NCI-H146 treated with DMSO at 0.1 percent for 48 hours (cell line): ENCODE measurements at regions not wholly inside any gene's neighbourhood (a gene's known extent, or its start where the extent isn't known, plus 50 kb on each side); places are given as distances from the start of the nearest gene placed in this dataset.

Experiments used
- DNase-seq: peaks from one replicate; lab custom pipeline; 2025; ENCODE audit not compliant: unreplicated experiment; lab: John Stamatoyannopoulos, UW

DNA sequence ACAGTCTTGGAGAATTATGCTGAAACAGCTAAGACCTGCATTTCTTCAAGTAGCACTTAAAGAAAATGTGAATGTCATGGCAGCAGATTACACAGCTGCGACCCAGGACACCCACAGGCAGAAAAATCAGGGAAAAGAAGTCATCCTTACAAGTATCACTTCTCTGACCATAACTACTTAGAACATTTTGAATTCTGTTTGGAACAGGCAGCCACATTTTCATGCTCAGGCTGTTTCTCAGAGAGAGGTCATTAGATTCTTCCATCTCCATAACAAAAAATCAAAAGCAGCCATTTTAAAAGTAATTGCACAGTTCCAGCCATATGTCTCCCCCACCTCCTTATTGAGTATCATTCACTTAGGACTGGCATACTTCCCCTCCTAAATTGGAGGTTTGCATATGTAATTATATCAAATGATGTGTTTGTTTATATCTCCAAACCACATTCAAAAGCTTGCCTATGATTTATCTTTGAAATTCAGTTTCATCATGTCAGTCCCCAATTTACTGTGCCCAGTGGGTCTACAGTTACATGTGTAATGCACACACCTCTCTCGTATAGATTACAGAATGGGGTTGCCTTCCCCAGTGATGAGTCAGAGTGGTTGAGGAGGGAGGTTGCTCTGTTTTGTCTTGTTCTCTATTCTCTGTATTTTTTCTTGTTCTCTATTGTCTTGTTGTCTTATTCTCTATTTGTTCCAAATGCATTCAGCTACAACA is 276.5 kb upstream of the MTNR1B start:
- no peak for DNase-seq

DNA sequence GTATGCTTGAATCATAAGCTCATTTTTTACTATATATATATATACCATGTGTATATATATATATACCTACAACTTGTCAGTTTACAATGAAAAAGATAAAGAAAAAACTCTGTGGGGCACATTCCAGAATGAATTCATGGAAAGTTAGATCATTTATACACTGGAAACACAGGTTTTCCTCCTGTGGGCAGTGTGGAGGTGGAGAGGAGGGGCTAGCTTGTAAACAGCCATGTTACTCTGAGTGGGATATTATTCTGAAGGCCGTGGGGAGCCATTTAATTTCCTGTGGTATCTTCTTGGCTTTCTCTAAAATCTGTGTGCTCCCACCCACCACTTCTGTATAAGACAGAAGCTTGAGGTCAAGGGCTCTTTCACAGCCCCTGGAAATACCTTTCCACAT is 273.4 kb upstream of the MTNR1B start:
- no peak for DNase-seq

DNA sequence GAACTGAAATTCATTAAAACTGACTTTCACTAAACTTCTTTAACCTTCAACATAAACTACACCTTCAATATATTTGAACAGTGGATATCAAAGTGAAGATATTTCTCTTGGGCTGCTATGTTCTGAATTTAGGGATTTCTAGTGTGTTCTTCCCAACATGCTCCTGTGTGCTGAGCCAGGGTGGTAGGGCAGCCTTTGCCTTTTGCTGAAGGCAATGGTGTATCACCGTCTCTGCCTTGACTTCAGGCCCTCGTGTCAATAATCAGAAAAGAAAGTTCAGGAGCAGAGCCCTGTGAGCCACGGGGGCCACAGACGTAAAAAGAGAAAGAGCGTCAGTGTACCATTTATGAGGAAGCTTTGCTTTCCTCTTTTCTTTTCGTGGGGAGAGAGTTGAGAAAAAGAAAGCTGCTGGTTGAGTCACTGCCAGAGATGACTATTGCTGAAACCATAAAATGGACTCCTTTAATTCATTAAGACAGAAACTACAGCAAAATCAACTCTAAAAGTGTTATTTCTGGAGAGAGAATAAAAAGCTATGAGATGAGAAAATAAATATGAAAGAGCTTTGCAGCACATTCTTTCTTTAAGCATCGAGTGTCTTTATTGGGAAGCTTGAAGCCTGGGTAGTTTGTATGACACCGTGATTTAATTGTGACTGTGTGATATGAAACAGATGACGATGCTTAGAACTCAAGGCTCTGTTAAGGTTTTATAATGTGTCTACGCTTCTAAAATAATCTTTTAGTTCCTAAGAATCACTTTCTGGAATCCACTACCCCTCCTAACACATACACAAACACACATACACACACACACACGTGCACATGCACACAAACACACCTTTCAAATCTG is 271.8 kb upstream of the MTNR1B start:
- no peak for DNase-seq

DNA sequence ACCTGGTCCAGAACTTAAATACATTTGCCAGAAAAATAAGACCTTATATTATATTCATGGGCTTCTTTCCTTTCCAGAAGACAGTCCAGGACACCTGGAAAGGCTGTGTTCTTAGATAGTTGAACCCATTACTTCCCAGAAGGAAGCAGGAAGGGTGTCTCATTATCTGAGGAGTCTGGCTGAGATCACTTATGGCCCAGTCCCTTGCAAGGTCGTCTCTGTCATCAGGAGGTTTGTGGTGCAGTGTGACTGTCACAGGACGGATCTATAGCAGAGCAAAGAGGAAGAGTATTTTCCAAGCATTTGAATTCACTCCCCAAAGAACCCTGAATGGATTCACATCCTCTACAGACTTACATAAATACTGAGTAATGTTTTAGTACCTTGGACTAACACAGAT is 270.7 kb upstream of the MTNR1B start:
- no peak for DNase-seq

DNA sequence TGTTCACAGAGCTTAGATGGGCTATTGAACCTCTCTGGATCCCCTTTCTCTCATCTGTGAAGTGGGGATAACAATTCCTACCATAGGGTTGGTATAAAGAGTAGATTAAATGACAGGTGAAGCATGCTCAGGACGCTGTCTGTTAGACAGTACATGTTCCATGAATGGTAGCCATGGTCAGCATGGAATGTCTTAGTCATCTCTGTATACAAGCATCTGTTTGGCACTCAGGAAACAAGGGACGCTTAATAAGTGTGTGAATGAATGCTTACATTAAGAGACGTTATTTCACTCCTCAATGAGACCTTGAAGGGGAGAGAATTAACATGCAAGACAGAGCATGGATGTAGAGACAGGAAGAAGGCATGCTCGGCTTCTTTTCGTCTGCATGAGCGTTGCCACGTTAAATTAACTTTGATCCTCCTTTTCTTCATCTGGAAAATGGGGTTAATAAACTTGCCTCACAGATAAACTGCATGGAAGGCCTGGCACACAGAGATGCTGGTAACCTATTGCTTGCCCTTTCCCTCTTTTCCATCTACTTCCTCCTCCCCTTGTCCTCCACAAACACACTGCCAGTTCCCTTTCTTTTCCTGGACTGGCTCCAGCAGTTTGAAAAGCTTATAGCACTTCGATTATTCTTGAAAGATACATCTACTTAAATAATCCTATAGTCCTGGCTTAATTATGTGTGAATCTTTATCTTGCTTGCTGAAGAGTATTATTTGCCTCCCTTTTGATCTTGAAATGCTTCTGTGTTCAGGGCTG is 267.2 kb upstream of the MTNR1B start:
- DNase-seq, result no peak

DNA sequence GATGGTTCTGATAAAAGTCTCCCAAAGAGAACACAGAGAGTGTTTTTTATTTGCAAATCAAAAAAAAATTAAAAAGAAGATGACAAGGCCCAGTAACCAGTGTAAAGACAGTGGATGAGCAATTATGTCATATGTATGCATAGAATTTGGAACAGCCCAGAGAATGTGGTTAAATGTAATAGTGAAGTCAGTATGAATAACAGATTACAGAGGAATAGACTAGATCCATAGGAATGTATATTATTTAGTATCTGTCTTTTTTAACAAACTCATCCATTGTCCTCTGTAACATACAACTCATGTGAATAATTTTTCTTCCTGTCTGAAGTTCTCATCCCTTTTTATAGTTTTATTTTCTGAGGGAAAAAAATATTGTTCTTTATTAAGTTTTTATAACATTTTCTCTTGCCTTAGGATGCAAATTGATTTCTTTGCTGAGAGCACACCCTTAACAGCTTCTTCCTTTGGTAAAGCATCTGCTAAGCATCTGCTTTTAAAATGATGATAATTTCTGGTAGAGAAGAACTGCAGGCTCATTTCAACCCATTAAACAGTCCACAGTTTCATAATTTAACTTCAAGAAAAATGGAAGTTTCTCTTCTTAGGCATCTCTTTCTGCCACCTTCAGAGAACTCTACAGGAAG is 266.5 kb upstream of the MTNR1B start:
- no peak for DNase-seq

DNA sequence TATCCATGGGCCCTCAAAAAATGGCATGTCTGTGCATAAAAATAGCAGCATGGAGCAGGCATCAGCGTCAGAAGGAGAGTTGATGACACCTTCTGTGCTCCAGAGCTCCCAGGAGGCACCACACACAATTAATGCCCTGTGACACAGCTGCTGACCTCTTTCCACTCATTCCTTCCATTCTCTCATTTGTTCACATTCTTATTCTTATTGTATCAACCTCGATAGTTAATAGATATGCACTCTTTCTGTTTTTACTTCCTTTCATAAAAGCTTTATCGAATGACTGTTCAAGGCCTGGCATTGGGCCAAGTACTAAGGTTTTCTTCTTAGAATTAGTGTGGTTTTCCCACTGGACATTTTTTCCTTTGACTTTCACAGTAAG is 266.0 kb upstream of the MTNR1B start:
- DNase-seq, result no peak

DNA sequence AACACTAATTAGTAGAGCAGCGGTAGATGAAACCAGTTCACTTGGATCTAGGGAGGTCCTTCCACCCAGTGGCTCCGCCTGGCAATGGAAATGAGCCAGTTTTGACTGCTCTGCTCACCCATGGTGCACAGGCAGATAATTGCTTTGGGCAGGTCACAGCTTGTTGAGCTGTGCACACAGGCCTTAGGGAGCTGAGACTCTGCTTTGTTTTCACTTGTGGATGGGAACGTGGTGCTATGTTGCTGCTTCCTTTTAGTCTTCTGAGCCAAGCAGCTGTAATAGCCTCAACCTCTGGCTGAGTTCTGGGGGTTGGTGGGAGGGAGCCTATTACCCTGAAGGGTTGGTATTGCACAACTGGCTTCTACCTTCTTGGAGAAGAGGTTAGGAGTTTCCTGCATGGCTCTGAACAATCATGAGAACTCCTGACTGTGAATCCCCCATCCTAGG is 262.3 kb upstream of the MTNR1B start:
- DNase-seq, result peak; percentile 77

DNA sequence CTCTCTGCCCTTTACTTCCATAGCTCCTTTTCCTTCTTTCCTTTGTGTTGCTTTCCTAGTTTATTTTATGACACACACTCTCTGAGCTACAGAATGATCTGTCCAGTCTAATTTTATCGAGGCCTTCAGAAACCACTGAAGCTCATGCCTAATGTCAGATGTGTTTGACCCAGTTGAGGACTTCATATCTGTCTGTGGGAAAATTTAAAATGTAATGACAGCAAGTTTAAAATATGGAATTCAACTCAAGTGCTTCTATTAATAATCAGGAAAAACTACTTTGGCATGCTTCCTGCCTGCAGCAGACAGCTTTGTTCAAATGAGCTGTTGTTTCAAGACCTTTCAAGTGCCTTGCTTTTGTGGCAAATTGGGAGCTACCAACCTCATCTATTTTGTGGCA is 261.8 kb upstream of the MTNR1B start:
- DNase-seq, result no peak

DNA sequence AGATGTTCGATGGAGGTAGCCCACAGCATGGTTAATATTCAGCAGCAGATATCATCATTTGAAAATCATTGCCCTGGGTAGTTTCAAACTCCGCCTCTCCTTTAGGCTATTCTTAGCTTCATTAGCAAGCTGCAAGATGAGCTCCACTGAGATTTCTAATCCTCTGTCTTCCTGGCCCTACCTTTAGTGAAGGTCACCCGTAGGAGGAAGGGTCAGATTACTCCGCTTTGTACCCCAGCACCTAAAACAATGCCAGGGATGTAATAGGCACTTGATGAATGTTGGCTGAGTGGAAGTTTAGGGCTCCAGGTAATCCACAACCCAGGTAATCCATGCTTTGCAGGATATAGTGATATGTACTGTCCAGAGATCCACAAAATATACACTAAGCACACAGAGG is 260.1 kb upstream of the MTNR1B start:
- DNase-seq, result no peak

DNA sequence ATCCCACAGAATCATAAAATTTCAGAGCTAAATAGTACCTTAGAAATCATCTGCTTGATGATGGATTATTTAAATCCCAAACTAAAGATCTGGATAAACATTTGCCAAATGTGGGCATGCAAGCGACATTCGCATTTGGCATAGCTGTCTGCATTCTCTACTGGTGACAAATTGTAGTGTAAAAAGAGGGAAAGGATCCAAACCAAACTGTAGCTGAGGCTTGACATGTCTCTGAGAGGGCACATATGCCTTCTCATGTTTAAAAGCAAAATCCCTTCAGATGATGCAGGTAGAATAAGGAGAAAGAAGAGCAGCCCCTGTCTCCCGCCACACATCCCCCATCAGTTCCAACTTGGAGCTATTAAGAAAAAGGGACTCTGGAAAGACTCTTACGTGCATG is 257.5 kb upstream of the MTNR1B start:
- no peak for DNase-seq

DNA sequence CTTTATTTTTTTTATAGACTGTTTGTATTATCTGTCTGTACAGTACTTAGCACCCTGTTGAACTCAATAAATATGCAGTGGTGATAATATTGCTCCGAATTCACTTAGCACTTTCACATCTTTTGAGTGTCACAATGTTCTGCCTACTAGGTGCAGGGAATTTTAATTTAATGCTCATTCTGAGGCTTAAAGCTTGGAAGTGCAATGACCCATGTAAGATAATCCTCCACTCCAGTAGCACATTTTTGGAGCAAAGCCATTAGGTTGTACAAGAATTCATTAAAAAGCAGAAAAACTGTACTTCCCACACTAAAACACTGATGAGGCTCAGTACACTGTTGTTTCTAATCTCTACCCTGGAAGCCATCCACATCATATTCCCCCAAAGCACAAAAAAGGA is 255.3 kb upstream of the MTNR1B start:
- DNase-seq, result no peak

DNA sequence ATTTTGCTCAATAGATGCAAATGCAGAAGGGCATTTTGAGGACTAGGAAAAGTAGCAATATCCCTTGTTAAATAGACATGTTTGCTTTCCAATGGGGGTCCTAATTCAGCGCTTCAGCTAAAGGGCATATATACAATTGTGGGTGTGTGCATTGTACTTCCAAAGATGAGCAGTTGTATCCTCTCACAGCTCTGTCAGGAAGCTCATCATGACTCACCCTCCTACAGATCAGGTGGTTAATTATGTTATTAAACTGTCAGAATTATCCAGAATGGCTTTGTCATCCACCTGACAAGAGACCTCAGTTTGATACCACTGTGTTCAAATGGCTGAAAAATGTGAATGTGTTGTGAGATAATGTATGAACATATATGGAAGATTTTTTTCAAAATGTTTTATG is 252.2 kb upstream of the MTNR1B start:
- DNase-seq, result peak; percentile 31

DNA sequence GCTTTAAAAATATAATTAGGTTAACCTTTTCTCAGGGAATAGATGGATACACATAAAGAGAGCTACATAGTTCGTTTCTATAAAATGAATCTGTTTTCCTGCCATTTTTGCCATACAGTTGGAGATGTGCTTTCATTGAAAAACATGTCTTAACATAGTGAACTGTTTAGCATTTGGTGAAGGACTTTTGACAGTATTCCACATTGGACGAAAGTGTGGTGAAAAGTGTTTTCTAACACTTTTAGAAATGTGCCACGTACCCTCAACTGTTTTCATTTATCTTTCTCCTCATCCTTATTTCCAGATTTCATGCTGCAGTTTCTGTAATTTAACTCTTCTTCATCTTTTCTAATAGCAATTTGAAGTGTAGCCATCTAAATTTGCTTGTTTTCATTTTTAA is 249.1 kb upstream of the MTNR1B start:
- no peak for DNase-seq

DNA sequence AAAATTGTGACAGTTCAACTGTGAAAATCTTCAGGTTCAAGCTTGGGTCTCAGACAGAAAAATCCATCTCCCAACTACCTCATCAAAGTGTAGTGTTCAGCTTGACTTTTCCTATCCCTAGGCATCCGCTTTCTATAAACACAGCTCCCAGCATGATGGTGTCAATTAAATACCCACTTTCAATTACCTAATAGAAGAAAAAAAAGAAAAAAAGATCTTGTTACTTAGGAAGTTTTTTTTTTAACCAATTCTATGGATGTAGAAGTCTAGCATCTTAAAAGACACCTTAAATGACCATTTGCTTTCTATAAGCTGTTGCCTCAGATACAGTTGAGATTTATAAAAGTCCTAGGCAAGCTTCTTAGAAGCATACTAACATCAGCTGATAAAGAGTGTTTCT is 244.1 kb upstream of the MTNR1B start:
- no peak for DNase-seq

DNA sequence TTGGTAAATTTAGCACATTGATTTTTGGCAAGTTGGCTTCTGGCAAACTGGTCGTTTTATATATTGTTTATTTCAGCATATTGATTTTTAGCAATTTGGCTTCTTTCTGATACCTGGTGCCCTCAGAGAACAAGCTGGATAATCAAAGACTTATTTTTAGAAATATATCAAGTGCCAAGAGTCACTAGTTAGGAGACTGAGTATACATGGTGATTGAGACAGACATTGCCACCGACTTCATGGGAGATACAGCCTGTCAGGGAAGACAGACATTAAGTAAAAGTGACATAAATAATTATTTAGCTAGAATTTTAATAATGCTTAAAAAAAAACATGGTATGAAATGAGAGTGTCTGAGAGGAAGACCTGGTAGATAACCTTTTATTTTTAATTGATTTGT is 242.3 kb upstream of the MTNR1B start:
- DNase-seq, result no peak

DNA sequence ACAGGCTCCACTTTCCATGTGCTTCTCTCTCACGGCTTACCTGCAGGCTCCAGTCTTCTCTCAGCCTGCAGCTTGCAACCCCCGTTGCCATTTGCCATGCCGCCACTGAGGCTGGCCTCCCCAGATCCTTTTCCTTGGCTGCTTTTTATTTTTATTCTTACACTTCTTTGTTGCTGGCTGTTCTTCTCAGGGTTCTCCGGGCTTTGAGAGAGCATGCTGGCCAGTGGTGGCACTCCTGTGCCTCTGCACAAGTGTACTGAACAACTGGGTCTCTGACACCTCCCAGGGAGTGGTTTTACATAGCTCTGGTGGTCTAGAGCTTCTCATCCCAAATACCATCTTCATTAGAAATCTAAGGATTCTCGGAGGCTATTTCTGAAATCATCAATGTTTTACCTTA is 241.7 kb upstream of the MTNR1B start:
- DNase-seq, result no peak

DNA sequence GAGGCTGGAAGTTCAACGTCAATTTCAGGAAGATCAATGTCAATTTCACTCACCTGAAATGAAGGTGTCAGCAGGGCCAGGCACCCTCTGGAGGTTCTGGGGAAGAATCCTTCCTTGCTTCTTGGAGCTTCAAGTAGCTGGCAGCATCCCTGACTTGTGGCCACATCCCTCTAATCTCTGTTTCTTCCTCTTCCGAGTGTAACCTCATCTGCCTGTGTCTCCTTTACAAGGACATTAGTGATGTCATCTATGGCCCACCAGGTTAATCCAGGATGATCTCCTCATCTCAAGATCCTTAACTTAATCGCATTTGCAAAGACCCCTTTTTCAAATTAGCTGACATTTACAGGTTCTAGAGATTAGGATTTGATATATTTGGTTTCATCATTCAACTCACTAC is 240.8 kb upstream of the MTNR1B start:
- DNase-seq, result no peak

DNA sequence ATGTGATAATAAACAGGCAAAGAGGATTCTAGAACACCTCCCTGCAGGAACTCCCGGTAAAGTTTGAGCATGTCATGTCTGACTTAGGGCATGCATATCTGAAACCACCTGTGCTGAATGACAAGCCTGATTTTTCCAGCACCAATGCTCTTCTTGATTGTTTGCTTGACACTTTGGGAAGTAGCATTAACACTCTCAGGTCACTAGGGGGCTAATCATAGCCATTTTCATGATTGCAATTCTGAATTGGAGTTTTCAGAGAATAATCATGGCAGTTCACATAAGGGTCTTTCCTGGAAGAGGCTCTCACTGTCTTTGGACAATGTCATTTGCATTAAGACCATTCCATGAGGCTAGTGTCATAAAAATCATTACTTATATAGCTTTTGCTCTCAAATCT is 234.4 kb upstream of the MTNR1B start:
- DNase-seq, result peak; percentile 6

DNA sequence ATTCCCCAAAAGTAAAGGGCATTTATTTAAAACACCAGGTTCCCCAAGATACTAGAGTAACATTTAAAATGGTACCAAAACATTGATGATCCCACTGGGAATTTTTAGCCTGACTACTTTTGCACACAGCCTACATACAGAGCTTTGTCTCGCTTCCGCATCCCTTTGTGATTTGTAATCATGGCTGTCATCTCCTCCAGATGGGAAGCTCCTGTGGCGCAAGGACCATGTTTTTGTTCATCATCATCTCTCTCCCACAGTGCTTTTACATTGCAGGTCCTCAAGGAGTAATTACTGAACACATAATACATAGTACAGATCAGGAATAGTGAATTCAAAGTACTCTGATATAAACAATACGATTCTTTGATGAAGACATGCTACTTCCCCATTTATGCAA is 231.2 kb upstream of the MTNR1B start:
- DNase-seq, result no peak

DNA sequence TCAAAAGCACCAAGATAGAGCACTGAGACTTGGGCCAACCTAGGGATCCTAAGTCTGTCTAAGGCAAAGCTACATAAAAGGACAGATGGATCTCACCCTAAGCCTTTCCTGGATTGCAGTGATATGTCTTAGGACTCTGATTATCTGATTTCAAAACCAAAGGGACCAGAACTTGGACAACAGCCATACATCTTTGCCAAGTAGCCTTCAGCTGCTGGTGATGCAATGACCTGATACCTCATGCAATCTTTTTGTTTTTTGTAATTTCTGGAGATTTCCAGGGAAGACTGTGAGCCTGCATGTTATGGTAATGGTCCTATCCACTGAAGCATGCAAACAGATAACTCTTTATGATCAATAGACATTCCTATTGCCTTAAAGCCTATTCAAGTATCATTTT is 230.4 kb upstream of the MTNR1B start:
- no peak for DNase-seq
